ENCODE measurements at regions not wholly inside any gene's neighbourhood (a gene's known extent, or its start where the extent isn't known, plus 50 kb on each side); places are given as distances from the start of the nearest gene placed in this dataset.

- DNase-seq (ENCODE audit: low read depth) = no peak
Measured at GRCh38 chr14:65320661-65321308, 91.7 kb upstream of the FUT8 start.

DNA sequence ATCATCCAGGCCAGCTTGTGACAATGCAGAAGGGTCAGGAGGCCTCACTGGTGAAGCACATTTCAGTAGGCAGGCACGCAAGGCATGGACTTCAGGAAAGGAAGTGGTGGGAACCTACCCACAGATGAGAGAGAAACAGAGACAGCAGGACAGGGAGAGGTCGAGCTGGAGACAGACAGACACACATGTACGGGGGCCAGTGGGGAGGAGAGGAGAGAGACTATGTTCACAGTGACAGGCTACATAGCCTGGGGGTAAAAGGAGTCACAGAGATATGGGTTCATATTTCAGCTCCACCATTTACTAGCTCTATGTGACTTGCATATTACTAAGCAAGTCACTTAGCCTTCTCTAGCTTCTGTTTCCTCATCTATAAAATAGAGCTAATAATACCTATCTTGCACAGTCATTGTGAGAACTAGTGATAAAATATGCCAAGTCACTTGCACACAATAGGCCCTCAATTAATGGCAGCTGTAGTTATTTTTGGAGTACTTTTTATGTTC lies 91.1 kb upstream of the FUT8 start:
- no peak for DNase-seq (ENCODE audit: low read depth)

DNA sequence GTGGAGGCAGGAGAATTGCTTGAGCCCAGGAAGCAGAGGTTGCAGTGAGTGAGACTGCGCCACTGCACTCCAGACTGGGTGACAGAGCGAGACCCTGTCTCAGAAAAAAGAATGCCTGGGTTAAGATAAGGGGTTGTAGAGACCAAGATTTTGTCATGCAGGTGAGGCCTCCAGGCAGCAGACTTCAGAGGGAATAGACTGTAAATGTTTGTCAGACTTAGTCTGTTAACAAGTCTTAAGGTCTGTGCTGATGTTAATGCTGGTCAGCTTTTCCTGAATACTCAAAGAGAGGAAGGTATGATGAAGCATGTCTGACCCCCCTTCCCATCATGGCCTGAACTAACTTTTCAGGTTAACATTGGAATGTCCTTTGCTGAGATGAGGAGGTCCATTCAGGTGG lies 83.0 kb upstream of the FUT8 start:
- DNase-seq (ENCODE audit: low read depth) = no peak

DNA sequence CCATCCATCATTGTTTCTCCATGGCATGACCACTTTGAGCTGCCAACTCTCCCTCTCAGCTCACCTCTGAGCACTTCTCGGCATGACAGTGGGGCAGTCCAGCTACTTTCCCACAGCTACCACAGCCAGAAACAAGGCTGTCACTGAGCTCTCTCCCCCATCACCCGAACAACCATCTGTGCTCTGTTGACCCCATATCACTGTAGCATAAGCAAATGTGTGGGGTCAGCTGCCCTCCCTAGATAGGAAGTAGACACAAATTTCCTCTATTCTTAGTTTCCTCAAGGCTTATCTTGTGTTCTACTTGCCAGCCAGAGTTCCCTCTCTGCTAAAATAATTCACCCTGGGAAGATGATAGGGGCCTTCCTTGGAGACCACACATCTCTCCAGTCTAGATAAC lies 82.6 kb upstream of the FUT8 start:
- DNase-seq (ENCODE audit: low read depth) = no peak

DNA sequence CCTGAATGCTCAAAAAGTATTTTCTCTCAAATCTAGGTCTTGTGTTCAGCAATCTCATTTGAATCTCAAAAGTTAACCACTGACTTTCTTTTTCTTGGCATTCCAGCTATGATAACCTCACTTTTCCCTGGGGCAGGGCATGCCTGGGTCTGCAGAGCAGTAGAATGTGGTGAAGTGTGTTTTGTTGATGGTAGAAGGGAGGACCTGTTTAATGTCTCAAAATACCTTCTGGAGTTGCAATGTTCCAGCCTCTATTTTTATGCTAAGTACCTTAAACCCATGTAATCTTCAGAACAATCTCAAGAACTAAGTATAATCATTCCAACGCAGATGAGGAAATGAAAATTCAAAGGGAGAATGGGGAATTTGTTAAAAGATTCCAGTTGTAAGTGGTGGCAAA lies 82.1 kb upstream of the FUT8 start:
- DNase-seq (ENCODE audit: low read depth) = no peak

- no peak for DNase-seq (ENCODE audit: low read depth)
Measured at GRCh38 chr14:65331652-65332051, 80.9 kb upstream of the FUT8 start.

- DNase-seq (ENCODE audit: low read depth) = peak; percentile 34
Measured at GRCh38 chr14:65332141-65332871, 80.2 kb upstream of the FUT8 start.

GRCh38 chr14:65333943-65334687 lies 78.4 kb upstream of the FUT8 start:
- peak; percentile 73 for DNase-seq (ENCODE audit: low read depth)

DNA sequence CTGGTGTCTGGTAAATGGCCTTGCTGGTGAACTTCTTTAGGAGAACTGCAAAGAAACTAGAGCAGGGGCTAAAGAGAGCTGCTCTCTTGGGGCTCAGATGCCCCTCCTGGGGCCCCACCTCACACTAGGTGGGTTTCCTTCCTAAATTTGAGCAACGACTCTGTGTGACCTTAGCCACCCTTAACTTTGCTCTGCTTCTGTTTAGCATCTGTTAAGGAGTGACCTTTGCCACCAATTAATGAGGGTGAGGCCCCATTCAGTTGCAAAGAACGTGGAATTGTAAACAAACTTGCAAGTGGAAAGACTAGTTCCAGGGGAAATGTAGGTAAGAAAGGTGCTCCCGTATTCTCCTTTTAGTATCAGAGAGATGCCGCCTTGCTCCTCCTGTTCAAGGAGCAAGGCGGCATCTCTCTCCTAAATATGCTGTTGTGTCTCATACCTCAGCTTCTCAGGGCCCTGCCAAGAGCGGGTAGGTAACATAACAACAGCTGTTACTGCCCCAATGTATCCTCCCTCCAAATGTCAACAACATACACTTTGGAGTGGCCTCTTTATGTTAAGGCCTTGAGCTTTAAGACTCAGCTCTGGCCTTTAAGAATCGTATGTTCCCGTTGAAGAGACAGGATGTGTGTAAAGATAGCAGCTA lies 77.6 kb upstream of the FUT8 start:
- DNase-seq (ENCODE audit: low read depth) = no peak

DNA sequence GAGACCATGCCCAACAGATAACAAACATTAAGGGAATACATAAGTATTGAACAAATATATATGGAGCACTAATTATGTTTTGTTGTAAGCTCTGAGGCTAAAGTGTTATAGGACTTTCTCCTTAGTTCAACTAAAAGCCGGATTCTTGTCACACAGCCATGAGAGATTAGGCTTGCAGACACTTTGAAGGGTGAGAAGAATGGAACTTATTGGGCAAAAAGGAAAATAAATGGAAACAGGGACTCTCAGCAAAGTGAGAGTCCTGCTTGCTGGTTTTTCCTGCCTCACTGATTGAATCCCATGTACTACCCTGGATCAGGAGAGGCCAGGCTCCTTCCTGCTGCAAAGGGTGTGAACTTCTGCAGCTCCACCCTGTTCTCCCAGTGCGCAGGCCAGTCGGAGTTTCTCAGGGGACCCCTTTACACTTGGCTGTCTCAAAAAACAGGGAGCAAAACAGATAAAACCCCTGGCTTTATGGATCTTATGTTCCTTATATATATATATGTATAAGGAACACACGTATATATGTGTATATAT lies 77.1 kb upstream of the FUT8 start:
- DNase-seq (ENCODE audit: low read depth) = no peak

- DNase-seq (ENCODE audit: low read depth) = peak; percentile 76
Measured at GRCh38 chr14:65336191-65336591, 76.3 kb upstream of the FUT8 start.

DNA sequence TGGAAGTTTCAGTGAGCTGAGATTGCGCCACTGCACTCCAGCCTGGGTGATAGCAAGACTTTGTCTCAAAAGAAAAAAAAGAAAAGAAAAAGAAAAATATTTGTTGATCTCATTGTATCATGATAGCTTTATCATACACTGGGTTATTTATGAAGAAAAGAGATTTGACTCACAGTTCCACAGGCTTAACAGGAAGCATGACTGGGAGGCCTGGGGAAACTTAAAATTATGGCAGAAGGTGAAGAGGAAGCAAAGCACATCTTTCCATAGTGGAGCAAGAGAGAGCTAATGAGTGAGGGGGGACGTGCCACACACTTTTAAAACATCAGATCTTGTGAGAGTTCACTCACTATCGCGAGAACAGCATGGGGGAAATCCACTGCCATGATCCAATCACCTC lies 72.7 kb upstream of the FUT8 start:
- no peak for DNase-seq (ENCODE audit: low read depth)

DNA sequence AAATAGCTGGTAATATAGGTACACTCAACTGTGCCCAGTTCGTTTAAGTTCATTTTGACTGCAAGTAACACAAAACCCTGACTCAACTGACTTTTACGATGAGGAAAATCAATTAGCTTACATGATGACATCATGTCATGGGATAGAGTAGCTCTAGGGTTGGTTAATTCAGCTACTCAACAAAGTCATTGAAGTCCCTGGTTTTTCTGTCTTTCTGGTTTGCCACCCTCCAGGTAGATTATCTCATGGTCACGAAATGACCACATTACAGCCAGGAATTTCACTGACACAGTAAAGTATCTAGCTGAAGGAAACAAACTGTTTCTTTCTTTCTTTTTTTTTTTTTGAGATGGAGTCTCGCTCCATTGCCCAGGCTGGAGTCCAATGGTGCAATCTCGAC lies 68.5 kb upstream of the FUT8 start:
- no peak for DNase-seq (ENCODE audit: low read depth)

GRCh38 chr14:65345266-65345665 lies 67.3 kb upstream of the FUT8 start:
- DNase-seq (ENCODE audit: low read depth) = no peak

GRCh38 chr14:65346474-65346873 lies 66.1 kb upstream of the FUT8 start:
- no peak for DNase-seq (ENCODE audit: low read depth)

- peak; percentile 29 for DNase-seq (ENCODE audit: low read depth)
Measured at GRCh38 chr14:65346895-65347294, 65.6 kb upstream of the FUT8 start.

DNA sequence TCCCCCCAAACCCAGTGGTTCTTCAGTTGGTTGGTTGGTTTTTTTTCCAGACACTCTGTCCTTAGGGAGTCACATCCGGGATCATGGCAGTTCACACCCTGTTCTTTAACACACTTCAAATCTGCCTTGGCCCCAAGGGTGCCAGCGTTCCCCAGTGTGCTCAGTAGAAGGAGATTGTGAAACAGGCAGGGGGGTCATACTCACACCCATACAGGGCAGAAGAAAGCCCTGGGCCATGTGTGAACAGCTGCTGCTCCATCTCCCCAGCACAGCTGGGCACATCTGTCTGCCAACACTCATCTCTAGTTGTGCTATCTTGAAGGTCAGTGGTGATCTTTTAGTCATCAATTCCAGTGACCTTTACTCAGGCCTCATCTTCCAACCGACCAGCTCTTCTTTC lies 64.4 kb upstream of the FUT8 start:
- DNase-seq (ENCODE audit: low read depth) = no peak

DNA sequence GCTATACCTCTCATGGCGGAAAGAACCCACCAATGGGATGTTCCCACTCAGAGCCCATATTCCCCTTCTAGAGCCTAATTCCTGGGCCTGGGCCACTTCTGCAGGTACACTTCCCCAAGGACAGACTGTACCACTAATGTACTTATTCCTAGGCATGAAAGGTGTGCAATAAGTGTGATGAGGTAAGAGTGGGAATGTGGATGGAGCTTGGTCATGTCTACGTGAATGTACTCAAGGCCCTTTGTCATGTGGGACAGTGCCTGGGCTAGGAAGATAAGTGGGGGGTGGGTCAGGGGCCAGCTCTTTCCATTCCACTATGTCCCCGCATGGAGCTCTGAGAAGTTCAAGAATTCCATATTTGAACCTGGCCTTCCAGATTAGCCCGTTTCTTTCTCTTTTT lies 63.4 kb upstream of the FUT8 start:
- peak; percentile 30 for DNase-seq (ENCODE audit: low read depth)

- no peak for DNase-seq (ENCODE audit: low read depth)
Measured at GRCh38 chr14:65351493-65352194, 60.9 kb upstream of the FUT8 start.

- DNase-seq (ENCODE audit: low read depth) = no peak
Measured at GRCh38 chr14:65352964-65353530, 59.5 kb upstream of the FUT8 start.

DNA sequence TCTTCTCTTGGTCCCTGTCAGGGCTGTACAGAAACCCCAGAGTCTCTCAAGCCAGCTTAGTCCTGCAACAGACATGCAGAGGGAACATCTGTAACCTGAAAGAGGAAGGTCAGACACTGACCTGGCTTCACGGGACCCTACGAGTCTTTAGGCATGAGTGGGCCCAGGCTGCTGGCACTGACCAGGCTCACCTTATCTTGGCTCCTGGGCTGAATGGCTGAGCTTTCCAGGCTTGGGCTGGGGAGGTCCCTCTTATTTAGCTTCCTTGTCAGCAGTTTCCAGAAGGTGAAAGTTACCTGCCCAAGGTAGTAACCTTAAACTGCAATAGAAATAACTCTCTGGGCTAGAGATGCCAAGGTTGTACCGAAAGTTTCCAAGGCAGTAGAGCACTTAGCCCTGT lies 58.4 kb upstream of the FUT8 start:
- DNase-seq (ENCODE audit: low read depth) = no peak
